Adrenal gland (tissue), 5 donors: ENCODE measurements at regions not wholly inside any gene's neighbourhood (a gene's known extent, or its start where the extent isn't known, plus 50 kb on each side); places are given as distances from the start of the nearest gene placed in this dataset.

Source experiments
- POLR2A ChIP-seq, 2 donors: fragments of 450-650 bp; IDR thresholded peaks; one replicate each; pipeline ENCODE4 v1.6.1; 2017; ENCODE audit warnings: antibody characterized with exemption in 2 of 2, mild to moderate bottlenecking in 2 of 2, moderate library complexity in 1 of 2
- TF ChIP-seq, protein P1 (sequence below), 6 experiments: fragments of 450-650 bp in 4 of 6; fragments of 200-600 bp in 2 of 6; sonication (generic) in 1 of 6; IDR thresholded peaks; 1 replicate in 5 of 6; 2 replicates in 1 of 6; pipeline versions ENCODE4 v1.5.1 to v1.8.0; 2016 to 2021; ENCODE audit warnings: antibody characterized with exemption in 6 of 6, mild to moderate bottlenecking in 2 of 6, moderate library complexity in 1 of 6
- donor health status: DM: no; HTN: no; CAD: no.

DNA sequence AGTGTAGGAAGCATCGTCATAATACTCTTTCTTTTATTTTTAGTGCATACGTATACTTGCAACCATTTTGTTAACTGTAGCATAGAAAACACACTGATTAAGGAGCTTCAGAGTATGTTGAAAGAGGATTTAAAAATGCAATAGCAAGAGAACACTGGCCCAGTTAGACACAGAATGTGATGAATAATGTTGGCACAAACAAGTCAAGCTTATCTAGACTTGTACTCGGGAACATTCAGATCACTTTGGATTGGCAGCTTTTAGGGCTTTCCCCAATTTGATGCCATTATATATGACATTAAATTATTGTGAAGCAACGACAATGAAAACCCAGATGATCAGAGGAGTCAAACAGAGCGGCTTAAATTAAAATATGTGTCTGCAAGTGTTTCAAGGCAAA lies 468.1 kb downstream of the PRKD1 start:
- TF ChIP-seq, protein P1, sequence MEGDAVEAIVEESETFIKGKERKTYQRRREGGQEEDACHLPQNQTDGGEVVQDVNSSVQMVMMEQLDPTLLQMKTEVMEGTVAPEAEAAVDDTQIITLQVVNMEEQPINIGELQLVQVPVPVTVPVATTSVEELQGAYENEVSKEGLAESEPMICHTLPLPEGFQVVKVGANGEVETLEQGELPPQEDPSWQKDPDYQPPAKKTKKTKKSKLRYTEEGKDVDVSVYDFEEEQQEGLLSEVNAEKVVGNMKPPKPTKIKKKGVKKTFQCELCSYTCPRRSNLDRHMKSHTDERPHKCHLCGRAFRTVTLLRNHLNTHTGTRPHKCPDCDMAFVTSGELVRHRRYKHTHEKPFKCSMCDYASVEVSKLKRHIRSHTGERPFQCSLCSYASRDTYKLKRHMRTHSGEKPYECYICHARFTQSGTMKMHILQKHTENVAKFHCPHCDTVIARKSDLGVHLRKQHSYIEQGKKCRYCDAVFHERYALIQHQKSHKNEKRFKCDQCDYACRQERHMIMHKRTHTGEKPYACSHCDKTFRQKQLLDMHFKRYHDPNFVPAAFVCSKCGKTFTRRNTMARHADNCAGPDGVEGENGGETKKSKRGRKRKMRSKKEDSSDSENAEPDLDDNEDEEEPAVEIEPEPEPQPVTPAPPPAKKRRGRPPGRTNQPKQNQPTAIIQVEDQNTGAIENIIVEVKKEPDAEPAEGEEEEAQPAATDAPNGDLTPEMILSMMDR (IDR thresholded peaks at IDR 0.05) = no peak
- TF ChIP-seq POLR2A (IDR thresholded peaks at IDR 0.05) = no peak
